Right lobe of liver (tissue), 4 donors: ENCODE measurements at regions not wholly inside any gene's neighbourhood (a gene's known extent, or its start where the extent isn't known, plus 50 kb on each side); places are given as distances from the start of the nearest gene placed in this dataset.
"Not testable (repeated sequence)": the region's sequence is repeated elsewhere in the genome, so short reads cannot be mapped to it uniquely, and the experiment has no call there.

Experiments used
- POLR2A ChIP-seq: fragments of 450-650 bp; IDR thresholded peaks from one replicate; pipeline ENCODE4 v1.6.1; 2017; ENCODE audit warnings: antibody characterized with exemption, mild to moderate bottlenecking
- TF ChIP-seq, protein P1 (sequence below), 4 donors: fragments of 200-600 bp in 3 of 4; fragments of 450-650 bp in 1 of 4; IDR thresholded peaks; one replicate each; pipeline versions ENCODE4 v1.5.1 to v1.8.0; 2016 to 2022; ENCODE audit warnings: antibody characterized with exemption in 4 of 4, mild to moderate bottlenecking in 2 of 4
- donor health status: DM: no; HTN: no; CAD: no.
- donor health status: DM: no; HTN: no; CAD: no.
- donor health status: DM: no; HTN: yes; CAD: no.

GRCh38 chr11:3531280-3531679, 110.5 kb downstream of the ART5 start:
- TF ChIP-seq POLR2A: not testable (repeated sequence)
- TF ChIP-seq, protein P1, sequence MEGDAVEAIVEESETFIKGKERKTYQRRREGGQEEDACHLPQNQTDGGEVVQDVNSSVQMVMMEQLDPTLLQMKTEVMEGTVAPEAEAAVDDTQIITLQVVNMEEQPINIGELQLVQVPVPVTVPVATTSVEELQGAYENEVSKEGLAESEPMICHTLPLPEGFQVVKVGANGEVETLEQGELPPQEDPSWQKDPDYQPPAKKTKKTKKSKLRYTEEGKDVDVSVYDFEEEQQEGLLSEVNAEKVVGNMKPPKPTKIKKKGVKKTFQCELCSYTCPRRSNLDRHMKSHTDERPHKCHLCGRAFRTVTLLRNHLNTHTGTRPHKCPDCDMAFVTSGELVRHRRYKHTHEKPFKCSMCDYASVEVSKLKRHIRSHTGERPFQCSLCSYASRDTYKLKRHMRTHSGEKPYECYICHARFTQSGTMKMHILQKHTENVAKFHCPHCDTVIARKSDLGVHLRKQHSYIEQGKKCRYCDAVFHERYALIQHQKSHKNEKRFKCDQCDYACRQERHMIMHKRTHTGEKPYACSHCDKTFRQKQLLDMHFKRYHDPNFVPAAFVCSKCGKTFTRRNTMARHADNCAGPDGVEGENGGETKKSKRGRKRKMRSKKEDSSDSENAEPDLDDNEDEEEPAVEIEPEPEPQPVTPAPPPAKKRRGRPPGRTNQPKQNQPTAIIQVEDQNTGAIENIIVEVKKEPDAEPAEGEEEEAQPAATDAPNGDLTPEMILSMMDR (IDR thresholded peaks at IDR 0.05): not testable (repeated sequence)
